Adipocyte (in vitro differentiated cells): ENCODE measurements at regions not wholly inside any gene's neighbourhood (a gene's known extent, or its start where the extent isn't known, plus 50 kb on each side); places are given as distances from the start of the nearest gene placed in this dataset.

ENCODE experiments used
- DNase-seq: peaks from one replicate; pipeline ENCODE4 v3.0.0-alpha.2; 2015; ENCODE audit warnings: low read depth
- H3K27me3 ChIP-seq: replicated peaks from 2 replicates; pipeline ENCODE4 v1.7.0; 2013; ENCODE audit warnings: mild to moderate bottlenecking, low read length, moderate library complexity; ENCODE audit not compliant: control insufficient read depth, insufficient read depth
- H3K36me3 ChIP-seq: 2 replicates; pipeline ENCODE4 v1.7.0; 2013; ENCODE audit warnings: low read length, mild to moderate bottlenecking, moderate library complexity; ENCODE audit not compliant: control insufficient read depth, insufficient read depth, severe bottlenecking
- H3K4me1 ChIP-seq: 2 replicates; pipeline ENCODE4 v1.7.0; 2013; ENCODE audit warnings: mild to moderate bottlenecking, low read length, moderate library complexity; ENCODE audit not compliant: control insufficient read depth, insufficient read depth
- H3K4me3 ChIP-seq: 2 replicates; pipeline ENCODE4 v1.7.0; 2013; ENCODE audit warnings: mild to moderate bottlenecking, low read length, moderate library complexity
- H3K9ac ChIP-seq: 2 replicates; pipeline ENCODE4 v1.7.0; 2013; ENCODE audit warnings: mild to moderate bottlenecking, low read length, moderate library complexity
- H3K9me3 ChIP-seq: 2 replicates; pipeline ENCODE4 v1.7.0; 2013; ENCODE audit warnings: mild to moderate bottlenecking, low read length, moderate library complexity; ENCODE audit not compliant: control insufficient read depth

DNA sequence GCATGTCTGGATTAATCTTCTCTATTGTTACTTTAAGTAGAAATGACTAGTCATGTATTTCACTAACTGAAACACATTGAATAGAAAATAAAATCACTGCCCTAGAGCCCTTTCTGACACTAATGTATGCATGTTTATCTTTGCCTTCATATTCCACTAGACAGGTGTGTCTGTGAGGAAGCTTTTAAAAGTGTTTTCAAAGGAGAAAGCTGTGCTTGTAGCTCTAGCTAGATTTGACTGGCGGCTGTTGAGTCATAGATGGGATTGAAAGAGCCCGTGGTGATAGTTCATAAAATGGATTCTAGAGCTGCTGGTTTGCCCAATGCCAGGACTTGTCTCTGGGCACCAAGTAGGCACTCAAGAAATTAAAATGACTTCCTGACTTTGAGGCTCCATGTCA lies 189.0 kb upstream of the PIRT start:
- Histone ChIP-seq H3K27me3 (no peaks in the 10 kb centered on the region), H3K36me3 (no peaks in the 10 kb centered on the region), H3K4me1 (no peaks in the 10 kb centered on the region), H3K9me3 (peaks cover 5% of the 10 kb centered on the region), H3K9ac (no peak overlapping the region), H3K4me3 (no peak overlapping the region)
- DNase-seq = no peak

DNA sequence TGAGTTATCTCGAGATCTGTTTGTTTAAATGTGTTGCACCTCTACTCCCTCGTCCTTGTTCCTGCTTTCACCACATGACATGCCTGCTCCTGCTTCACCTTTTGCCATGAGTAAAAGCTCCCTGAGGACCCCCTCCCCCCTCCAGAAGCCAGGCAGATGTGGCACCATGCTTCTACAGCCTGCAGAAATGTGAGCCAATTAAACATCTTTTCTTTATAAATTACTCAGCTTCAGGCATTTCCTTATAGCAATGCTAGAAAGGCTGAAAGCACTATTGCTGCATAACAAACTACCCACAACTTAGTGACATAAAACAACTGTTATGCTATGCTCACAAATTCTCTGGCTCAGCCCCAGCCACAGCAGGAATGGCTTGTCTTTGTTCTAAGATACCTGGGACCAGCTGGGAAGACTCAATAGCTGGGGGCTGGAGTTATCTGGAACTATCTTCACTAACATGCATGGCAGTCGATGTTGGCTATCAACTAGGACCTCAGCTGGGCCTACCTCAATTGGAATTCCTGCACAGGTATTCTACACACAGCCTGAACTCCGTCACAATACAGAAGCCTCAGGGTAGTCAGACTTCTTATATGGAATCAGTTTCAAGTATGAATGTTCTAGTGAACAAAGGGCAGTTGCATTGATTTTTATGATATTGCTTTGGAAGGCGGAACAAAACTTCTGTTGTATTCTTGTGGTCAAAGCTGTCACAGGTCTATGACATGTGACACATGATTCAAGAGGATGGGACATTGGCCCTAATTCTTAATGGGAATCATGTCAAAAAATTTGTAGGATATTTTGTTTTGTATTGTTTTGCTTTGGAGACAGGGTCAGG lies 186.0 kb upstream of the PIRT start:
- DNase-seq = no peak
- H3K4me3 ChIP-seq = no peak overlapping the region
- no peak overlapping the region for H3K9ac ChIP-seq
- H3K9me3 ChIP-seq = no peaks in the 10 kb centered on the region
- no peaks in the 10 kb centered on the region for H3K36me3 ChIP-seq
- H3K27me3 ChIP-seq = no peaks in the 10 kb centered on the region
- no peaks in the 10 kb centered on the region for H3K4me1 ChIP-seq

GRCh38 chr17:11006530-11006929 lies 168.6 kb upstream of the PIRT start:
- Histone ChIP-seq H3K4me3 (no peak overlapping the region), H3K9ac (no peak overlapping the region), H3K36me3 (no peaks in the 10 kb centered on the region), H3K27me3 (no peaks in the 10 kb centered on the region), H3K4me1 (no peaks in the 10 kb centered on the region), H3K9me3 (no peaks in the 10 kb centered on the region)
- DNase-seq = no peak

GRCh38 chr17:11005940-11006339 lies 168.1 kb upstream of the PIRT start:
- H3K4me3 ChIP-seq = no peak overlapping the region
- DNase-seq = no peak
- no peaks in the 10 kb centered on the region for H3K27me3 ChIP-seq
- H3K4me1 ChIP-seq = no peaks in the 10 kb centered on the region
- H3K9me3 ChIP-seq = no peaks in the 10 kb centered on the region
- H3K36me3 ChIP-seq = no peaks in the 10 kb centered on the region
- no peak overlapping the region for H3K9ac ChIP-seq

DNA sequence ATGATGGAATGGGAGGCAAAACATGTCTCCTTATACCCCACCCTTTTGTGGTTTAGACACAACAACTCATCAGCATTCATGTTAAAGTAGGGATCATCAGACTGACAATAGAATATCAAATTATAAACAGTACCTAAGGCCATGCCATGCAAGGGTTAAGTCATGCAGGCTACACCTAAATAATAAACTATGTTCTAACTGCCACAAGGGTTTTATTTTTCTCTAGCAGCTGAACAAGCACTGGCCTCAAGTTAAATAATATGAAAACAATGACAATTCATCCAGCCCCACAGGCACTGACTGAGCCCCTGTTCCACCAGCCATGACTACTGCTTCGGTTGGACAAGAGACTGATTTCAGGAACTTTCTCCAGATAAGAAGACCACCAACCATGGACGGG lies 164.5 kb upstream of the PIRT start:
- Histone ChIP-seq H3K4me3 (no peak overlapping the region), H3K36me3 (no peaks in the 10 kb centered on the region), H3K9ac (no peak overlapping the region), H3K4me1 (no peaks in the 10 kb centered on the region), H3K27me3 (peaks cover 3% of the 10 kb centered on the region), H3K9me3 (no peaks in the 10 kb centered on the region)
- DNase-seq = no peak

DNA sequence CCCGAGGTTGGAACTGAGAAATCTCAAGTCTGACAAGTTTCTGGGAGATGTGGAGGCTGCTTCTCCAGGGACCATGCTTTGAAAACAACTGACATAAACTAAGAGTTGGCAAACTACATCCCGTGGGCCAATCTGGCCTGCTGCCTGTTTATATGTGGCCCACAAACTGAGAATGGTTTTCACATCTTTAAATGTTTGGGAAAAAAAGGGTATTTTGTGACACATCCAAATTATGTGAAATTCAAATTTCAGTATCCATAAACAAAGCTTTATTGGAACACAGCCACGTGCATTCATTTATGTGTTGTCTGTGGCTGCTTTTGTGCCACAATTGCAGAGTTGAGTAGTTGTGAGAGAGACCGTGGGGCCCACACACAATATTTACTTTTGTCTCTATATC lies 163.8 kb upstream of the PIRT start:
- H3K9me3 ChIP-seq = no peaks in the 10 kb centered on the region
- no peak overlapping the region for H3K9ac ChIP-seq
- H3K4me1 ChIP-seq = no peaks in the 10 kb centered on the region
- no peaks in the 10 kb centered on the region for H3K36me3 ChIP-seq
- DNase-seq = no peak
- peaks cover 9% of the 10 kb centered on the region for H3K27me3 ChIP-seq
- no peak overlapping the region for H3K4me3 ChIP-seq

DNA sequence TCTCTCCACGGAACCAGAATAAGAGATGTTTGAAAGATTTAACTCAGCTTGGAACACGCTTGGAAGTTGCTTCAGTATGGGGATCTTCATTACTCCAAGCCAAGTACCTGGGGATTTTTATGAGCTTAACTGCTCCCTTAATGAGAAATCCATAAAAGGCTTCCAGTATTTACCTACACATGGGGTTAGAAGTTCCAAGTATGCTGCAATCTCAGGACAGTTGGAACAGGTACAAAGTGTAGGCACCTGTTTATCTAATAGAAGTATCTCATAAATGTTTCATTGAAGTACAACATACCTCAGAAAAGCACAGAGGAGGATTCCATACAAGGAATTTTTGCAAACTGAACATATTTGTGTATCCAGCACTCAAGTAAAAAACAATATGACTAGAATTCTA lies 161.6 kb upstream of the PIRT start:
- no peaks in the 10 kb centered on the region for H3K9me3 ChIP-seq
- H3K4me3 ChIP-seq = no peak overlapping the region
- peaks cover 1% of the 10 kb centered on the region for H3K4me1 ChIP-seq
- H3K9ac ChIP-seq = no peak overlapping the region
- peaks cover 15% of the 10 kb centered on the region for H3K27me3 ChIP-seq
- DNase-seq = no peak
- no peaks in the 10 kb centered on the region for H3K36me3 ChIP-seq

DNA sequence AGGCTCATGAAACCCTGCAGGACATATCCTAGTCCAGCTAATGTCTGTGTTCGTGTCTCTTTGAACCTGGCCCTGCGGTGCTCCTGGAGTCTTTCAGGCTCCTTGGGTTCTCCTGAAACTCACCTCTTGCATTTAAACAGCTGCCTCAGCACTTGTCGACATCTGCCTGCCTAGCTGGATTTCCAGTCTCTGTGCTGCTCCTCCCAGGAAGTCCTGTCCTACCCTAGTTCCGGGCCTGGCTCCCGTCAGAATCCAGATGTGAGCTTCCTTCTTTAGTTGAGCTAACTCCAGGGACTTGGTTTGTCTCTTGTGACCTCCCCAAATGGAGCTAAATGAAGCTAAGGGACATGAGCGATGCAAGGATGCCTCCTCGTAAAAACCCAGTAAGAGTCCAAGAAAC lies 155.2 kb upstream of the PIRT start:
- no peak overlapping the region for H3K4me3 ChIP-seq

DNA sequence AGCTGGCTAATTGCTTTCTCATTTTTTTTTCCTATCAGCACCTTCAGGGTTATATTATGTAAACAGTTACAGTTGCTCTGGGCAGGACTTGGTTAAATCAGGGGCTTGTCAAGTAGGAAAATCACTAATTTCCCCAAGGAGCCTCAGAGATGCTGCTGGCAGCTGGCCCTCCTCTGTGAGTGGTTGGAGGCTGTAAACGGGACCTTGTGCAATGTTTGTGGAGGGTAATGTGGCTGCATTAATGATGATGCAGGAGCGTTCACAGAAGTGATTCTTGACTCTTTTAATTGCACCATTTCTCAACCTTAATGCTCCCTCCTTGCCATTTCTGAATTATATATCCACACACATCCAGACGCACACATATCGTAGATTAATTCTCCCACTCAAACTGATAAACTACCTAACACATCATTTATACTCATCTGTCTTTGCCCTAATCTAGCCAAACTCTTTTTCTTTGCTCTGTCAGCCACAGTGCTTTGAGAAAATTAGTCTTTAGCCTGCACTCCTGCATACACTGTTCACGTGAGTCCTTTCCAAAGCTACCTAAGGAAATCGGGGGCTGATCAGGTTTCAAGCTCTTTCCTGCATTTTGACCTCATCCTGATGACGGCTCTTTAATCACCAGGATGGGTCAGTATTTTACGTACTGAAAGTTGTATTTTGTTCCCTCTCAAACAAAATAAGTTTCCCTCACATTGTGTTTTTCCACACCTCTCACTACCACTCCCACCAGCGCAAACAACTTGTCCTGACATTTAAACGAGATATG lies 154.4 kb upstream of the PIRT start:
- DNase-seq = no peak
- Histone ChIP-seq H3K4me1 (peaks cover 13% of the 10 kb centered on the region), H3K9ac (no peak overlapping the region), H3K9me3 (peaks cover 3% of the 10 kb centered on the region), H3K36me3 (no peaks in the 10 kb centered on the region), H3K4me3 (no peak overlapping the region), H3K27me3 (peaks cover 19% of the 10 kb centered on the region)

More for the DNA sequence above, 155.2 kb upstream of the PIRT start:
- Histone ChIP-seq H3K4me1 (peaks cover 13% of the 10 kb centered on the region), H3K9ac (no peak overlapping the region), H3K27me3 (peaks cover 23% of the 10 kb centered on the region), H3K9me3 (peaks cover 3% of the 10 kb centered on the region), H3K36me3 (no peaks in the 10 kb centered on the region)
- no peak for DNase-seq

- Histone ChIP-seq H3K9me3 (peaks cover 7% of the 10 kb centered on the region), H3K27me3 (peaks cover 1% of the 10 kb centered on the region)
- DNase-seq = no peak
Measured at GRCh38 chr17:10987786-10988185, 149.9 kb upstream of the PIRT start.

GRCh38 chr17:10984220-10984619 lies 146.3 kb upstream of the PIRT start:
- Histone ChIP-seq H3K36me3 (no peaks in the 10 kb centered on the region), H3K9me3 (peaks cover 4% of the 10 kb centered on the region), H3K4me1 (no peaks in the 10 kb centered on the region), H3K9ac (no peak overlapping the region), H3K27me3 (peaks cover 3% of the 10 kb centered on the region), H3K4me3 (no peak overlapping the region)
- DNase-seq = no peak

More at GRCh38 chr17:10987786-10988185, 149.9 kb upstream of the PIRT start:
- peaks cover 4% of the 10 kb centered on the region for H3K4me1 ChIP-seq
- no peak overlapping the region for H3K9ac ChIP-seq
- H3K36me3 ChIP-seq = no peaks in the 10 kb centered on the region
- no peak overlapping the region for H3K4me3 ChIP-seq
